OCI-LY1 (cell line): ENCODE measurements at regions not wholly inside any gene's neighbourhood (a gene's known extent, or its start where the extent isn't known, plus 50 kb on each side); places are given as distances from the start of the nearest gene placed in this dataset.

Experiments used
- EZH2 ChIP-seq: fragments of 200-600 bp; sonication (generic), shearing (Covaris generic); IDR thresholded peaks from 2 replicates; pipeline ENCODE4 v1.8.0; 2017; ENCODE audit warnings: borderline replicate concordance, mixed run types, mild to moderate bottlenecking, antibody characterized with exemption, low read length, moderate library complexity, mixed read lengths
- TF ChIP-seq, protein P1 (sequence below): fragments of 200-600 bp; sonication (generic), shearing (Covaris generic); IDR thresholded peaks from 2 replicates; pipeline ENCODE4 v1.5.1; 2017; ENCODE audit warnings: mild to moderate bottlenecking, antibody characterized with exemption, low read length, moderate library complexity, mixed read lengths

DNA sequence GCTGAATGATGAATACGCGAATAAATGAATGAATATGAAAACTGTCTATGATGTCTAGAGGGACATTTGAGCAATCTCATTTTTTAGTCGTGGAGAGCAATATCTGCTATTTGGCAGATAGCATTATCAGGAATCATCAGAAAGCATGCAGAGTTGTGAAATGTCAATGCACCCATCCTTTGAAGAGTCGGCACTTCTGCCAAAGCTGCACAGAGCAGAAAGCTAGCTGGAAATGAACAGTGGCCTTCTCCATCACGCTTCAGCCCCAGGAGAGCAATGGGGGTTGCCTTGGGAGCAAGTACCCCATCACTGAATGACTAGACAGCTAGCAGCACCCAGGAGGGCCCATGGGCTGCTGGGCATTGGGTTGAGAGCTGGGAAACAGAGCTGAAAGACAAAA, 69.1 kb upstream of the PROK2 start:
- TF ChIP-seq, protein P1, sequence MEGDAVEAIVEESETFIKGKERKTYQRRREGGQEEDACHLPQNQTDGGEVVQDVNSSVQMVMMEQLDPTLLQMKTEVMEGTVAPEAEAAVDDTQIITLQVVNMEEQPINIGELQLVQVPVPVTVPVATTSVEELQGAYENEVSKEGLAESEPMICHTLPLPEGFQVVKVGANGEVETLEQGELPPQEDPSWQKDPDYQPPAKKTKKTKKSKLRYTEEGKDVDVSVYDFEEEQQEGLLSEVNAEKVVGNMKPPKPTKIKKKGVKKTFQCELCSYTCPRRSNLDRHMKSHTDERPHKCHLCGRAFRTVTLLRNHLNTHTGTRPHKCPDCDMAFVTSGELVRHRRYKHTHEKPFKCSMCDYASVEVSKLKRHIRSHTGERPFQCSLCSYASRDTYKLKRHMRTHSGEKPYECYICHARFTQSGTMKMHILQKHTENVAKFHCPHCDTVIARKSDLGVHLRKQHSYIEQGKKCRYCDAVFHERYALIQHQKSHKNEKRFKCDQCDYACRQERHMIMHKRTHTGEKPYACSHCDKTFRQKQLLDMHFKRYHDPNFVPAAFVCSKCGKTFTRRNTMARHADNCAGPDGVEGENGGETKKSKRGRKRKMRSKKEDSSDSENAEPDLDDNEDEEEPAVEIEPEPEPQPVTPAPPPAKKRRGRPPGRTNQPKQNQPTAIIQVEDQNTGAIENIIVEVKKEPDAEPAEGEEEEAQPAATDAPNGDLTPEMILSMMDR, result no peak
- TF ChIP-seq EZH2, result no peak
